Left cardiac atrium (tissue), 4 donors: ENCODE measurements at regions not wholly inside any gene's neighbourhood (a gene's known extent, or its start where the extent isn't known, plus 50 kb on each side); places are given as distances from the start of the nearest gene placed in this dataset.
"Not testable (repeated sequence)": the region's sequence is repeated elsewhere in the genome, so short reads cannot be mapped to it uniquely, and the experiment has no call there.

Experiments
- ATAC-seq, 2 donors: fragments of 200-7000 bp; cut with Tn5 transposase; one replicate each; pipeline ENCODE4 v1.9.1; 2020; ENCODE audit warnings: mild to moderate bottlenecking in 2 of 2, moderate library complexity in 2 of 2
- DNase-seq: peaks from one replicate; pipeline ENCODE4 v3.0.0-alpha.2; 2020
- intact Hi-C, 2 donors: fragments of 100-400 bp; cut with DNase I; formaldehyde crosslinking; loops; one replicate each; pipeline versions ENCODE4 v1.14.1 to v1.15.1; 2022 to 2023
- donor health status: DM: no; HTN: yes; CAD: no.
- donor health status: DM: no; HTN: yes; CAD: no; lungs with severe emphysema.
- donor health status: DM: yes; HTN: yes; CAD: no.
- donor health status: Dilated cardiomyopathy.

GRCh38 chr6:119676961-119677360, 327.4 kb upstream of the MAN1A1 start:
- ATAC-seq (no peak), DNase-seq (no peak)
- intact Hi-C loops = no loop called here

GRCh38 chr6:119676230-119676629, 326.7 kb upstream of the MAN1A1 start:
- ATAC-seq = no peak
- DNase-seq = no peak
- intact Hi-C loops = no loop called here

GRCh38 chr6:119673741-119674140, 324.2 kb upstream of the MAN1A1 start:
- intact Hi-C loops = no loop called here
- DNase-seq (no peak), ATAC-seq (no peak)

- intact Hi-C loops = no loop called here
- no peak for ATAC-seq
- no peak for DNase-seq
These were observed 323.2 kb upstream of the MAN1A1 start for GRCh38 chr6:119672725-119673124.

GRCh38 chr6:119671105-119671504, 321.5 kb upstream of the MAN1A1 start:
- DNase-seq (no peak), ATAC-seq (no peak)
- intact Hi-C loops = no loop called here

GRCh38 chr6:119669221-119669620, 319.7 kb upstream of the MAN1A1 start:
- ATAC-seq (no peak), DNase-seq (no peak)
- intact Hi-C loops = no loop called here

- DNase-seq = peak; percentile 18
These were observed 315.9 kb upstream of the MAN1A1 start for GRCh38 chr6:119665432-119665831.

GRCh38 chr6:119661628-119662027, 312.1 kb upstream of the MAN1A1 start:
- ATAC-seq = no peak
- DNase-seq = no peak
- intact Hi-C loops = no loop called here

More at GRCh38 chr6:119665432-119665831, 315.9 kb upstream of the MAN1A1 start:
- ATAC-seq, intact Hi-C loops: not testable (repeated sequence)

- ATAC-seq (no peak), DNase-seq (no peak)
- intact Hi-C loops = no loop called here
These were observed 311.5 kb upstream of the MAN1A1 start for GRCh38 chr6:119661078-119661477.

GRCh38 chr6:119658917-119659316, 309.4 kb upstream of the MAN1A1 start:
- ATAC-seq (no peak), DNase-seq (no peak)
- intact Hi-C loops = no loop called here

- DNase-seq (no peak), ATAC-seq (no peak)
- intact Hi-C loops = no loop called here
These were observed 305.6 kb upstream of the MAN1A1 start for GRCh38 chr6:119655124-119655523.

- intact Hi-C loops = no loop called here
- ATAC-seq (no peak), DNase-seq (no peak)
These were observed 303.8 kb upstream of the MAN1A1 start for GRCh38 chr6:119653329-119653728.

- intact Hi-C loops = no loop called here
- DNase-seq = no peak
- ATAC-seq = no peak
These were observed 300.0 kb upstream of the MAN1A1 start for GRCh38 chr6:119649531-119649930.

GRCh38 chr6:119647309-119647708, 297.7 kb upstream of the MAN1A1 start:
- ATAC-seq (no peak), DNase-seq (no peak)
- intact Hi-C loops = no loop called here

- intact Hi-C loops = no loop called here
- no peak for DNase-seq
- ATAC-seq = no peak
These were observed 294.3 kb upstream of the MAN1A1 start for GRCh38 chr6:119643876-119644275.

GRCh38 chr6:119637768-119638167, 288.2 kb upstream of the MAN1A1 start:
- DNase-seq (no peak), ATAC-seq (no peak)
- intact Hi-C loops = no loop called here

GRCh38 chr6:119636060-119636459, 286.5 kb upstream of the MAN1A1 start:
- intact Hi-C loops = no loop called here
- ATAC-seq (no peak), DNase-seq (no peak)

- DNase-seq (no peak), ATAC-seq (no peak)
- intact Hi-C loops = no loop called here
These were observed 283.9 kb upstream of the MAN1A1 start for GRCh38 chr6:119633461-119633860.

- intact Hi-C loops = no loop called here
- ATAC-seq (no peak), DNase-seq (no peak)
These were observed 281.1 kb upstream of the MAN1A1 start for GRCh38 chr6:119630561-119631192.

GRCh38 chr6:119628691-119629594, 279.4 kb upstream of the MAN1A1 start:
- intact Hi-C loops = no loop called here
- ATAC-seq (no peak), DNase-seq (no peak)
